NB4 (cell line): ENCODE measurements at regions not wholly inside any gene's neighbourhood (a gene's known extent, or its start where the extent isn't known, plus 50 kb on each side); places are given as distances from the start of the nearest gene placed in this dataset.

Source experiments
- DNase-seq: peaks from one replicate; pipeline ENCODE4 v3.0.0; 2010; ENCODE audit warnings: low read depth
- H3K4me3 ChIP-seq: one replicate; pipeline ENCODE4 v1.5.1; 2011; ENCODE audit warnings: mild to moderate bottlenecking, low read depth, low read length, moderate library complexity
- MYC ChIP-seq: IDR thresholded peaks from 2 replicates; pipeline ENCODE4 v1.6.1; 2011; ENCODE audit warnings: low read depth, low read length
- POLR2A ChIP-seq: IDR thresholded peaks from 2 replicates; pipeline ENCODE4 v1.6.1; 2011; ENCODE audit warnings: mild to moderate bottlenecking; ENCODE audit not compliant: insufficient read length; ENCODE audit errors: extremely low read depth
- TF ChIP-seq, protein P1 (sequence below): IDR thresholded peaks from one replicate; pipeline ENCODE4 v1.5.1; 2012; ENCODE audit warnings: low read depth, low read length
- TF ChIP-seq, protein P2 (sequence below): IDR thresholded peaks from 2 replicates; pipeline ENCODE4 v1.6.1; 2011; ENCODE audit warnings: low read depth, low read length

DNA sequence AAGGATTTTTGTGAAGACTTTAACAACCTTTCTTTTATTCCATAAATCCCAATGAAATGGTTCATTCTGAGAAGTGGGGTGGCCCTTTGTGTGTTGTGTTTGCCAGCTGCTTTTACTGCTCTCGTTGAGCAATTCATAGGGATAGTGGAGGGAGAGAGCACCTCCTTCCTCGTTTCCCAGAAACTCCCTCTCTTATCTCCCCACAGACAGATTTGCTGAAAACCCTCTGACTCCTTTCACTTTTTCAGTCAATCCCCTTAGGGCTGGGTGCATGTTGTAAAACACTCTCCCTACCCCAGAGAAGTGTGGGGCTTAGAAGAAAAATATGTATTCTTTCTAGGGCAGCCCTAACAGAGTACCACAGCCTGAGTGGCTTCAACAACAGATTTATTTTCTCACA lies 557.2 kb upstream of the RGMA start:
- no peak for DNase-seq
- no peak overlapping the region for H3K4me3 ChIP-seq

DNA sequence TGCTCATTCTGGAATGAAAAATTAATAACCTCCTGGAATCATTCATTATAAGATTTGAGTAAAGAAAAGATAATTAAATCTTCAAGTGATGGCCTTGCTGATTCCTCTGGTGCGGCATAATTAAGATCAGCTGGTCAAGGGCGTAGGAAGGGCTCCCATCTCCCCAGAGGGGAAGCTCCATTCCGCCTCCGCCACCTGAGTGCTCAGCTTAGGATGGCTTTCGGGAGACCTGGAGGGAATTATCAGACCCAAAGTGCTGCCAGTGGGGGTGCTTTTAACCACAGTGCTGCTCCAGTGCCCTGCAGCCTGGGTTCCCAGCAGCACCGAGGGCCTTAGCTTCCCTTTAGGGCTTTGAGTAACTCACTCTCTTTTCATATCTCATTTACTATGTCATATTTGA lies 556.6 kb upstream of the RGMA start:
- no peak for DNase-seq
- TF ChIP-seq, protein P1, sequence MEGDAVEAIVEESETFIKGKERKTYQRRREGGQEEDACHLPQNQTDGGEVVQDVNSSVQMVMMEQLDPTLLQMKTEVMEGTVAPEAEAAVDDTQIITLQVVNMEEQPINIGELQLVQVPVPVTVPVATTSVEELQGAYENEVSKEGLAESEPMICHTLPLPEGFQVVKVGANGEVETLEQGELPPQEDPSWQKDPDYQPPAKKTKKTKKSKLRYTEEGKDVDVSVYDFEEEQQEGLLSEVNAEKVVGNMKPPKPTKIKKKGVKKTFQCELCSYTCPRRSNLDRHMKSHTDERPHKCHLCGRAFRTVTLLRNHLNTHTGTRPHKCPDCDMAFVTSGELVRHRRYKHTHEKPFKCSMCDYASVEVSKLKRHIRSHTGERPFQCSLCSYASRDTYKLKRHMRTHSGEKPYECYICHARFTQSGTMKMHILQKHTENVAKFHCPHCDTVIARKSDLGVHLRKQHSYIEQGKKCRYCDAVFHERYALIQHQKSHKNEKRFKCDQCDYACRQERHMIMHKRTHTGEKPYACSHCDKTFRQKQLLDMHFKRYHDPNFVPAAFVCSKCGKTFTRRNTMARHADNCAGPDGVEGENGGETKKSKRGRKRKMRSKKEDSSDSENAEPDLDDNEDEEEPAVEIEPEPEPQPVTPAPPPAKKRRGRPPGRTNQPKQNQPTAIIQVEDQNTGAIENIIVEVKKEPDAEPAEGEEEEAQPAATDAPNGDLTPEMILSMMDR, result no peak
- no peak for TF ChIP-seq MYC
- TF ChIP-seq, protein P2, sequence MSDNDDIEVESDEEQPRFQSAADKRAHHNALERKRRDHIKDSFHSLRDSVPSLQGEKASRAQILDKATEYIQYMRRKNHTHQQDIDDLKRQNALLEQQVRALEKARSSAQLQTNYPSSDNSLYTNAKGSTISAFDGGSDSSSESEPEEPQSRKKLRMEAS, result no peak
- TF ChIP-seq POLR2A, result no peak

More for the DNA sequence above, 557.2 kb upstream of the RGMA start:
- TF ChIP-seq, protein P1, result no peak
- TF ChIP-seq MYC (no peak), POLR2A (no peak)
- TF ChIP-seq, protein P2, result no peak

DNA sequence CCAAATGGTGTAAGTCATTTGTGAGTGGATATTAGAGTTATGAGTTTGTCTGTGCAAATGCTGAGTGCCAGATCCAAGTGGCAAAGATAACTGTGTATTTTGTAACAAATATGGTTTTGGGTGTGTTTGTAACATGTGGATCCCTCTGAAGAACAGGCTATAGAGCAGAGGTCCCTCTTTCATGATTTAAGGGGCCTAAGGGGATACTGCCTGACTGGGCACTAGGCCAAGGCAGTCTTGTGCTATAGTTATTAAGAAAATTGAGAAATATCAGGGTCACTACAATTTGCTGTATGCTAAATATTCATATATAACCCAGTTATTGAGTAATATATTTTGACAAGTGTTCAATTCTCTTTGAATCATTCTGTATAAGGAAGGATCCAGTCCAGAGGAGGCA lies 555.6 kb upstream of the RGMA start:
- no peak overlapping the region for H3K4me3 ChIP-seq
- TF ChIP-seq, protein P2, result no peak
- TF ChIP-seq MYC, result no peak
- no peak for TF ChIP-seq POLR2A
- TF ChIP-seq, protein P1, result no peak
- DNase-seq, result no peak

More for the DNA sequence above, 556.6 kb upstream of the RGMA start:
- no peak overlapping the region for H3K4me3 ChIP-seq

DNA sequence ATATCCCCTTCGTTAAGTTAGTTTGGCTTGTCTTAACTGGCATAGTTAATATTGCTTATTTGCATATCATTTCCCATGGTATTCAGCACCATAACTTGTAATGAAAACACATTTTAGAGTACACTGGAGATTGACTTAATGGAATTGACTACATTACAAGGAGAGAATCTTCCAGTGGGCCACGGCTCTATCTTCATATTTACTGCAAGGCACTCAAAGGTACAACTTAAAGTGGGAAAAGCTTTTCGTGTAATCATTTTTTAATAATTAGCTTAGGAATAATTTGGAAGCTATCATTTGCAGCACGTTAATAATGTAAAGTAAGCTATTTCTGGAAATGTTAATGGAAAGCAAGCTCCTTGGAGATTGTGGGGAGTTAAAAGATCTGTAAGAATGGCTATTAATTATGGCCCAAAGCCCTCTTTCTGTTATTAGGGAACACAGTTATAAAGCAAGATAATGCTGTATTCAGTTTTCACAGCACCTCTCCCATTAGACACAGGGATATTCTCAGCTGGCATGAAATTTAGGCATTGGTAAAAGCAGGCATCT lies 551.5 kb upstream of the RGMA start:
- DNase-seq, result no peak
- no peak overlapping the region for H3K4me3 ChIP-seq
- TF ChIP-seq, protein P1, result no peak
- TF ChIP-seq POLR2A (no peak), MYC (no peak)
- TF ChIP-seq, protein P2, result no peak

DNA sequence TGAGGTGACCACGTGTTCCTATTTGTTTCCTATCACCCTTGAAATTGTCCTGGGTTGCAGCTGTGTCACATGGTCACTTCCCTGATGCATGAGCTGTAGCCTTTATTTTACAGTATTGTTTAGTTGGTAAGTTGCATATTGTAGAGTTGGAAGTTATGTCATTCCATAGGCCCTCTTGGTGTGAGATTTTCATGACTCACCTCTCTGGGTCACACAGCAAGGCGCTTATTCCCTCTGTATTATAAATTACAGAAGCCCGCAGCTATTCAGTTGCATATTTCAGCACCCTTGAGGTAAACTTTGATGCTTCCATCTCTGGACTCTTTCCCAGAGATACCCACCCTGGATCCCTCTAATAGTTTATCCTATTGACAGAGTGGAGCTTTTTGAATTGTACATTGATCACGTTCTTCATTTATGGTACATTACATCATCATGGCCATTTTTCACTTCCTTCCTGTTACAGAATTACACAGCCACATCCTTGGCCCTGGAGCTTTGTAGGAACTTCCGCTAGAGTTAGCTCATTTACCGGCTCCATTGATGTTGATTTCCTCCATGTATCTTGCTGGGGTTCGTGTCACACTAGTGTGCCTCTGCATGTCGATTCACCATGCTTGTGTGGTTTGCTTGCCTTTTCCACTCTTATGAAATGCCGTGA lies 543.1 kb upstream of the RGMA start:
- DNase-seq, result no peak
- H3K4me3 ChIP-seq, result no peak overlapping the region
- TF ChIP-seq, protein P1, result no peak
- TF ChIP-seq, protein P2, result no peak
- no peak for TF ChIP-seq MYC
- no peak for TF ChIP-seq POLR2A

DNA sequence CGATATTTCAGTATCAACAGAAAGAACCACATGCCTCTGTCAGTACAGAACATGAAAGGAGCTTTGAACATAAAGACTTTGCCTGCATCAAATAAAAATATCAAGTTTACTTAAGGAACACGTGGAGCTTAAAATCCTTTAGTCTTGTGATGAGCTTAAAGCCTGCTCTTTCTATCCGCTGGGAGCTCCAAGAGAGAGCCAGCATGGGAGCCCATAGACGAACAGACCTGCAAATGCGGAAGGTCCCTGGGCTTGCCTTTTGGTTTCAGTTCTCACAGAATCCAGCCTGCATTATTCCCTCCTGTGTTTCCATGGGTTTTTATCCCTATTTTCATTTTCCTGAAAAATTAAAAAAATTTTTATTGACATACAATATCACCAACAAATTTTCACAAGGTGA lies 530.6 kb upstream of the RGMA start:
- TF ChIP-seq MYC, result no peak
- TF ChIP-seq, protein P1, result no peak
- DNase-seq, result no peak

More for the DNA sequence above, 530.6 kb upstream of the RGMA start:
- no peak overlapping the region for H3K4me3 ChIP-seq
